Neuronal stem cell (in vitro differentiated cells): ENCODE measurements at regions not wholly inside any gene's neighbourhood (a gene's known extent, or its start where the extent isn't known, plus 50 kb on each side); places are given as distances from the start of the nearest gene placed in this dataset.
"Not testable (repeated sequence)": the region's sequence is repeated elsewhere in the genome, so short reads cannot be mapped to it uniquely, and the experiment has no call there.

Experiments used
- DNase-seq: peaks from one replicate; pipeline ENCODE4 v3.0.0-alpha.2; 2013; ENCODE audit warnings: low spot score
- H2AFZ ChIP-seq: one replicate; pipeline ENCODE4 v1.6.1; 2013; ENCODE audit warnings: mild to moderate bottlenecking, low read length, inconsistent platforms
- H2AK5ac ChIP-seq: 2 replicates; pipeline ENCODE4 v1.6.1; 2013; ENCODE audit warnings: low read depth, mild to moderate bottlenecking, inconsistent platforms, low read length, moderate library complexity, mixed read lengths
- H2BK120ac ChIP-seq: 2 replicates; pipeline ENCODE4 v1.6.1; 2013; ENCODE audit warnings: low read depth, mild to moderate bottlenecking, inconsistent platforms, low read length, moderate library complexity, mixed read lengths
- H2BK12ac ChIP-seq: one replicate; pipeline ENCODE4 v1.6.1; 2013; ENCODE audit warnings: low read length, inconsistent platforms
- H2BK15ac ChIP-seq: 2 replicates; pipeline ENCODE4 v1.6.1; 2013; ENCODE audit warnings: mild to moderate bottlenecking, low read length, inconsistent platforms, mixed read lengths
- H2BK5ac ChIP-seq: one replicate; pipeline ENCODE4 v1.6.1; 2013; ENCODE audit warnings: inconsistent platforms, mild to moderate bottlenecking, low read length, moderate library complexity
- H3K14ac ChIP-seq: one replicate; pipeline ENCODE4 v1.6.1; 2013; ENCODE audit warnings: low read length, inconsistent platforms
- H3K18ac ChIP-seq: 2 replicates; pipeline ENCODE4 v1.6.1; 2013; ENCODE audit warnings: low read length, inconsistent platforms
- H3K23ac ChIP-seq: 2 replicates; pipeline ENCODE4 v1.6.1; 2013; ENCODE audit warnings: low read depth, mild to moderate bottlenecking, mixed read lengths, low read length, inconsistent platforms; ENCODE audit not compliant: poor library complexity
- H3K27ac ChIP-seq: replicated peaks from 3 replicates; pipeline ENCODE4 v1.5.1; 2013; ENCODE audit warnings: low read length, inconsistent platforms
- H3K27me3 ChIP-seq, 3 experiments: 2 replicates each; pipeline ENCODE4 v1.6.1; 2013; ENCODE audit warnings: low read length in 3 of 3, mild to moderate bottlenecking in 2 of 3, inconsistent platforms in 1 of 3, low read depth in 1 of 3, mixed read lengths in 1 of 3, moderate library complexity in 1 of 3; ENCODE audit not compliant: control insufficient read depth in 3 of 3, insufficient read depth in 3 of 3
- H3K36me3 ChIP-seq, 2 donors: replicated peaks in 1 of 2; 2 replicates each; pipeline ENCODE4 v1.6.1; 2013; ENCODE audit warnings: low read length in 2 of 2; ENCODE audit not compliant: control insufficient read depth in 2 of 2, insufficient read depth in 2 of 2
- H3K4ac ChIP-seq: 2 replicates; pipeline ENCODE4 v1.6.1; 2013; ENCODE audit warnings: inconsistent platforms, mild to moderate bottlenecking, low read length, moderate library complexity
- H3K4me1 ChIP-seq, 2 donors: 1 replicate in 1 of 2; 2 replicates in 1 of 2; pipeline ENCODE4 v1.6.1; 2013; ENCODE audit warnings: low read length in 2 of 2, low read depth in 1 of 2; ENCODE audit not compliant: control insufficient read depth in 2 of 2, insufficient read depth in 1 of 2
- H3K4me2 ChIP-seq: one replicate; pipeline ENCODE4 v1.6.1; 2013; ENCODE audit warnings: mild to moderate bottlenecking, low read length, inconsistent platforms; ENCODE audit not compliant: insufficient read depth, poor library complexity, severe bottlenecking
- H3K4me3 ChIP-seq, 2 donors: 2 replicates each; pipeline ENCODE4 v1.5.1; 2013; ENCODE audit warnings: low read length in 2 of 2, mild to moderate bottlenecking in 2 of 2, inconsistent platforms in 1 of 2, moderate library complexity in 1 of 2
- H3K79me1 ChIP-seq: one replicate; pipeline ENCODE4 v1.6.1; 2013; ENCODE audit warnings: low read depth, mild to moderate bottlenecking, inconsistent platforms, low read length, moderate library complexity
- H3K9ac ChIP-seq: one replicate; pipeline ENCODE4 v1.6.1; 2013; ENCODE audit warnings: mild to moderate bottlenecking, low read depth, low read length, inconsistent platforms; ENCODE audit not compliant: poor library complexity
- H3K9me3 ChIP-seq, 2 donors: replicated peaks in 1 of 2; 2 replicates each; pipeline versions ENCODE3 to v1.6.1; 2013; ENCODE audit warnings: low read length in 2 of 2, mild to moderate bottlenecking in 2 of 2, inconsistent platforms in 1 of 2, low read depth in 1 of 2, mixed read lengths in 1 of 2, moderate library complexity in 1 of 2; ENCODE audit not compliant: control insufficient read depth in 2 of 2, insufficient read depth in 1 of 2
- H4K8ac ChIP-seq: one replicate; pipeline ENCODE4 v1.6.1; 2013; ENCODE audit warnings: low read depth, mild to moderate bottlenecking, inconsistent platforms, low read length, moderate library complexity
- H4K91ac ChIP-seq: one replicate; pipeline ENCODE4 v1.6.1; 2013; ENCODE audit warnings: low read length, low read depth, mild to moderate bottlenecking, inconsistent platforms; ENCODE audit not compliant: poor library complexity
- WGBS, 2 donors: extraction: QIAGEN DNeasy Blood & Tissue Kit; methylation state at CpG; one replicate each; pipeline ENCODE4 v1.1.7; 2013; ENCODE audit warnings: missing lambda C conversion rate in 2 of 2, mixed read lengths in 1 of 2; ENCODE audit not compliant: insufficient read length in 2 of 2, insufficient replicate concordance in 1 of 2; ENCODE audit errors: extremely low coverage in 2 of 2; 5-methylcytosine and 5-hydroxymethylcytosine counted together

- not testable (repeated sequence) for H3K18ac ChIP-seq, H3K27me3 ChIP-seq, DNase-seq, H3K9me3 ChIP-seq, H3K4me2 ChIP-seq, H4K8ac ChIP-seq, H3K9ac ChIP-seq, H3K79me1 ChIP-seq, H2BK12ac ChIP-seq, H3K4me1 ChIP-seq, H3K27ac ChIP-seq, H3K14ac ChIP-seq, H2BK5ac ChIP-seq, H2AK5ac ChIP-seq, H4K91ac ChIP-seq, H2BK120ac ChIP-seq, H3K4me3 ChIP-seq, H3K36me3 ChIP-seq, H2AFZ ChIP-seq, H3K4ac ChIP-seq, H2BK15ac ChIP-seq, H3K23ac ChIP-seq
- WGBS, 2 donors, result no CpG with 5 or more reads among the region's 2 CpGs
These were observed 471.0 kb downstream of the FOXD4L4 start for GRCh38 chr9:66207914-66208313.

DNA sequence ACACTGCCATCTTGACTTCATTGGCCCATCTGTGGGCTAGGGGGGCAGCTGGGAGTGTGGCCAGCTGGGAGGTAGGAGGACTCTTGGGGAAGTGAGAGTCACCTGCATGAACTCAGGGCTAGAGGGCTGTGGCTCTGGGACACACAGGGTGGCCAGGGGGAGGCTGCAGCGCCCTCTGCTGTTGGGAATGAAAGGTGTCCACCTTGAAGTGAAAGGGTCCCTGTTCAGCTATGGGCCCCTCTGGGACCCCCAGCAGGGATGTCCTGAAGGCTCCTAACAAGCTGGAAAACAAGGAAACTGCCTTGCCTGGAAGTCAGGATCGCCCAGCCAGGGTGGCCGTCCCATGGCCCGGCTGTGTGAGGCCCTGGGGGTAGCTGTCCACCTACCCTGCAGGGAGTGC lies 507.8 kb downstream of the FOXD4L4 start:
- not testable (repeated sequence) for H3K27me3 ChIP-seq, H4K91ac ChIP-seq, H3K4me2 ChIP-seq, H3K4me3 ChIP-seq, H2BK5ac ChIP-seq, DNase-seq, H2AFZ ChIP-seq, H4K8ac ChIP-seq, H3K18ac ChIP-seq, H3K27ac ChIP-seq, H3K4me1 ChIP-seq, H2BK12ac ChIP-seq, H3K9ac ChIP-seq, H2BK120ac ChIP-seq, H3K79me1 ChIP-seq, H2BK15ac ChIP-seq, H3K23ac ChIP-seq, H2AK5ac ChIP-seq, H3K14ac ChIP-seq, H3K4ac ChIP-seq, H3K9me3 ChIP-seq, H3K36me3 ChIP-seq
- no CpG with 5 or more reads among the region's 4 CpGs for WGBS, 2 donors

- DNase-seq, result not testable (repeated sequence)
These were observed 508.5 kb downstream of the FOXD4L4 start for GRCh38 chr9:66245481-66245880.

DNA sequence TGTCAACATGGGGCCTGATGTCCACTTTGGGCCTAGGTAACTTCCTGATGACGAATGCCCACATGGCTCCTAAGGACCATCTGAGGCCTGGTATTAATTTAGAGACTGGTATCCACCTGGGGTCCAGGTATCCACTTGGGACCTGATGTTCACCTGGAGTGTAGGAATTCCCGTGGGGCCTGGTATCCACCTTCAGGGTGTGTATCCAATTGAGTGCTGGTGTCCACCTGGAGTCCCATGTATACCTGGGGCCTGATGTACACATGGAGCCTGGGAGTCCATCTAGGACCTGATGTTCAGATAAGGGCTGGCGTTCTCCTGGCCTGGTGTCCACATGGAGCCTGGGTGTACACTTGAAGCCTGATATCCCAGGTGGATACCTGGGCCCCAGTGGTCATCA lies 520.6 kb downstream of the FOXD4L4 start:
- not testable (repeated sequence) for H2AFZ ChIP-seq, H3K79me1 ChIP-seq, H3K4me1 ChIP-seq, H3K36me3 ChIP-seq, H2BK5ac ChIP-seq, H2AK5ac ChIP-seq, H3K4me3 ChIP-seq, H2BK15ac ChIP-seq, H3K27ac ChIP-seq, H3K14ac ChIP-seq, H4K91ac ChIP-seq, H3K23ac ChIP-seq, H3K9me3 ChIP-seq, H3K27me3 ChIP-seq, H2BK120ac ChIP-seq, H2BK12ac ChIP-seq, H4K8ac ChIP-seq, H3K4me2 ChIP-seq, H3K18ac ChIP-seq, DNase-seq, H3K9ac ChIP-seq, H3K4ac ChIP-seq
- WGBS, 2 donors, result no CpG with 5 or more reads among the region's 3 CpGs

More at GRCh38 chr9:66245481-66245880, 508.5 kb downstream of the FOXD4L4 start:
- not testable (repeated sequence) for H3K27me3 ChIP-seq, H3K18ac ChIP-seq, H3K9ac ChIP-seq, H3K14ac ChIP-seq, H4K91ac ChIP-seq, H2BK15ac ChIP-seq, H3K4ac ChIP-seq, H2AK5ac ChIP-seq, H3K23ac ChIP-seq, H4K8ac ChIP-seq, H3K27ac ChIP-seq, H2AFZ ChIP-seq, H2BK12ac ChIP-seq, H2BK120ac ChIP-seq, H3K36me3 ChIP-seq, H3K4me1 ChIP-seq, H3K4me2 ChIP-seq, H3K79me1 ChIP-seq, H3K4me3 ChIP-seq, H2BK5ac ChIP-seq, H3K9me3 ChIP-seq
- WGBS, 2 donors, result no CpG with 5 or more reads among the region's 3 CpGs
